ENCODE measurements at regions not wholly inside any gene's neighbourhood (a gene's known extent, or its start where the extent isn't known, plus 50 kb on each side); places are given as distances from the start of the nearest gene placed in this dataset.

DNA sequence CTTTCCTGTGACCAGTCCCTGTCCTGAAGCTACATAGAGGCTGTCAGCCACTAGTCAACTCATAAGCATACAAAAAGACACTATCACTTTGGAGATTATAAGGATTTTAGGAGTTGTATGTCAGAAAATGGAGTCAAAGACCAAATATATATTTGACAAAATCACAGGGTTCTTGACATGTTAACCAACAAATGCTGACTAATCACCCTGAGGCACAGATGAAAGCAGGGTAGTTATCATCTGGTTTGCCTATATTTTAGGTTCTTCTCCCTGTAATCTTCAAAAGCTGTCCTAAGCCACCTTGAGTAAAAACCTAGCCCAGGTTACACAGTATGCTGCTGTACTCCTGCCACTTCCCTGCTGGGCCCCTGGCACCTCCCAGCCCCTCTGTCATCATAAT lies 64.7 kb upstream of the ERCC6L2 start:
- CTCF ChIA-PET (ENCODE audit: low intra/inter-chr PET ratio, low total read pairs) = no interaction called here

More for the DNA sequence above, 64.7 kb upstream of the ERCC6L2 start:
- Histone ChIP-seq H3K9ac (ENCODE audit: insufficient read depth, low read depth, low read length) (no peak overlapping the region), H3K4me2 (ENCODE audit: low read depth, low read length) (no peak overlapping the region), H3K27ac (ENCODE audit: extremely low read length, insufficient read depth, low read length) (no peak overlapping the region), H4K20me1 (ENCODE audit: insufficient read depth, low read length) (no peaks in the 10 kb centered on the region), H2AFZ (ENCODE audit: low read length) (no peak overlapping the region), H3K27me3 (ENCODE audit: control insufficient read depth in 1 of 2, insufficient read depth in 2 of 2, low read length in 2 of 2) (no peaks in the 10 kb centered on the region), H3K79me2 (ENCODE audit: insufficient read depth, low read length) (no peaks in the 10 kb centered on the region), H3K4me1 (ENCODE audit: insufficient read depth, low read length) (peaks cover 22% of the 10 kb centered on the region), H3K36me3 (replicated peaks in 1 of 2; ENCODE audit: control insufficient read depth in 1 of 2, insufficient read depth in 2 of 2, low read length in 2 of 2) (no peaks in the 10 kb centered on the region), H3K4me3 (replicated peaks in 1 of 3; ENCODE audit: insufficient read depth in 1 of 3, low read depth in 2 of 3, low read length in 3 of 3) (no peak overlapping the region), H3K9me3 (ENCODE audit: low read length) (no peaks in the 10 kb centered on the region)
- intact Hi-C loops (cut with micrococcal nuclease; ENCODE audit: unreplicated experiment) (no loop called here), in situ Hi-C loops (cut with HindIII; ENCODE audit: extremely low pct_ligation_motif_present, low pct_unique_long_range_greater_than_20kb) (no loop called here)
- ATAC-seq (no peak), DNase-seq (ENCODE audit: low spot score) (no peak), FAIRE-seq (no peak)
- TF ChIP-seq, protein P1, sequence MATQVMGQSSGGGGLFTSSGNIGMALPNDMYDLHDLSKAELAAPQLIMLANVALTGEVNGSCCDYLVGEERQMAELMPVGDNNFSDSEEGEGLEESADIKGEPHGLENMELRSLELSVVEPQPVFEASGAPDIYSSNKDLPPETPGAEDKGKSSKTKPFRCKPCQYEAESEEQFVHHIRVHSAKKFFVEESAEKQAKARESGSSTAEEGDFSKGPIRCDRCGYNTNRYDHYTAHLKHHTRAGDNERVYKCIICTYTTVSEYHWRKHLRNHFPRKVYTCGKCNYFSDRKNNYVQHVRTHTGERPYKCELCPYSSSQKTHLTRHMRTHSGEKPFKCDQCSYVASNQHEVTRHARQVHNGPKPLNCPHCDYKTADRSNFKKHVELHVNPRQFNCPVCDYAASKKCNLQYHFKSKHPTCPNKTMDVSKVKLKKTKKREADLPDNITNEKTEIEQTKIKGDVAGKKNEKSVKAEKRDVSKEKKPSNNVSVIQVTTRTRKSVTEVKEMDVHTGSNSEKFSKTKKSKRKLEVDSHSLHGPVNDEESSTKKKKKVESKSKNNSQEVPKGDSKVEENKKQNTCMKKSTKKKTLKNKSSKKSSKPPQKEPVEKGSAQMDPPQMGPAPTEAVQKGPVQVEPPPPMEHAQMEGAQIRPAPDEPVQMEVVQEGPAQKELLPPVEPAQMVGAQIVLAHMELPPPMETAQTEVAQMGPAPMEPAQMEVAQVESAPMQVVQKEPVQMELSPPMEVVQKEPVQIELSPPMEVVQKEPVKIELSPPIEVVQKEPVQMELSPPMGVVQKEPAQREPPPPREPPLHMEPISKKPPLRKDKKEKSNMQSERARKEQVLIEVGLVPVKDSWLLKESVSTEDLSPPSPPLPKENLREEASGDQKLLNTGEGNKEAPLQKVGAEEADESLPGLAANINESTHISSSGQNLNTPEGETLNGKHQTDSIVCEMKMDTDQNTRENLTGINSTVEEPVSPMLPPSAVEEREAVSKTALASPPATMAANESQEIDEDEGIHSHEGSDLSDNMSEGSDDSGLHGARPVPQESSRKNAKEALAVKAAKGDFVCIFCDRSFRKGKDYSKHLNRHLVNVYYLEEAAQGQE (IDR thresholded peaks at IDR 0.05; ENCODE audit: borderline replicate concordance in 1 of 2, low read depth in 1 of 2, low read length in 2 of 2) = no peak
- peak; percentile 66 to 72 for TF ChIP-seq MAFK (conservative IDR thresholded peaks at IDR 0.05 in 1 of 2, IDR thresholded peaks at IDR 0.05 in 1 of 2; ENCODE audit: low read length in 2 of 2)
- no peak for TF ChIP-seq NR2F2 (IDR thresholded peaks at IDR 0.05; ENCODE audit: borderline replicate concordance, low read depth)
- TF ChIP-seq ZFP36L2 (CRISPR knock-in tag; IDR thresholded peaks at IDR 0.05) = no peak
- TF ChIP-seq MAFF (IDR thresholded peaks at IDR 0.05; ENCODE audit: low read depth, low read length) = peak; percentile 49
- TF ChIP-seq GTF3A (CRISPR knock-in tag; conservative IDR thresholded peaks at IDR 0.05) = no peak
- no peak for TF ChIP-seq ZNF232 (CRISPR knock-in tag; IDR thresholded peaks at IDR 0.05; ENCODE audit: borderline replicate concordance)
- no peak for TF ChIP-seq TAF15 (IDR thresholded peaks at IDR 0.05; ENCODE audit: low read depth, low read length, poor library complexity, severe bottlenecking)
- TF ChIP-seq ZNF670 (CRISPR knock-in tag; IDR thresholded peaks at IDR 0.05; ENCODE audit: borderline replicate concordance) = no peak
- no peak for TF ChIP-seq ZNF30 (CRISPR knock-in tag; IDR thresholded peaks at IDR 0.05)
- TF ChIP-seq ZNF614 (CRISPR knock-in tag; IDR thresholded peaks at IDR 0.05; ENCODE audit: borderline replicate concordance) = no peak
- no peak for TF ChIP-seq MIER3 (CRISPR knock-in tag; IDR thresholded peaks at IDR 0.05; ENCODE audit: borderline replicate concordance)
- TF ChIP-seq JUND (CRISPR knock-in tag; IDR thresholded peaks at IDR 0.05) = no peak
- no peak for TF ChIP-seq ZNF207 (IDR thresholded peaks at IDR 0.05; ENCODE audit: borderline replicate concordance)
- no TSS peak for BruUV-seq (replicated peaks)
- POLR2A ChIA-PET = no interaction called here

Data from HepG2 (cell line).